Peyer's patch (tissue), 4 donors: ENCODE measurements at regions not wholly inside any gene's neighbourhood (a gene's known extent, or its start where the extent isn't known, plus 50 kb on each side); places are given as distances from the start of the nearest gene placed in this dataset.

Source experiments
- POLR2A ChIP-seq, 2 donors: fragments of 450-650 bp; IDR thresholded peaks; one replicate each; pipeline ENCODE4 v1.5.1; 2017; ENCODE audit warnings: antibody characterized with exemption in 2 of 2, mild to moderate bottlenecking in 2 of 2, moderate library complexity in 2 of 2
- TF ChIP-seq, protein P1 (sequence below), 6 experiments: fragments of 450-650 bp in 4 of 6; fragments of 200-600 bp in 2 of 6; sonication (generic) in 1 of 6; IDR thresholded peaks; one replicate each; pipeline ENCODE4 v1.5.1; 2017 to 2019; ENCODE audit warnings: antibody characterized with exemption in 6 of 6, mild to moderate bottlenecking in 3 of 6, moderate library complexity in 1 of 6

DNA sequence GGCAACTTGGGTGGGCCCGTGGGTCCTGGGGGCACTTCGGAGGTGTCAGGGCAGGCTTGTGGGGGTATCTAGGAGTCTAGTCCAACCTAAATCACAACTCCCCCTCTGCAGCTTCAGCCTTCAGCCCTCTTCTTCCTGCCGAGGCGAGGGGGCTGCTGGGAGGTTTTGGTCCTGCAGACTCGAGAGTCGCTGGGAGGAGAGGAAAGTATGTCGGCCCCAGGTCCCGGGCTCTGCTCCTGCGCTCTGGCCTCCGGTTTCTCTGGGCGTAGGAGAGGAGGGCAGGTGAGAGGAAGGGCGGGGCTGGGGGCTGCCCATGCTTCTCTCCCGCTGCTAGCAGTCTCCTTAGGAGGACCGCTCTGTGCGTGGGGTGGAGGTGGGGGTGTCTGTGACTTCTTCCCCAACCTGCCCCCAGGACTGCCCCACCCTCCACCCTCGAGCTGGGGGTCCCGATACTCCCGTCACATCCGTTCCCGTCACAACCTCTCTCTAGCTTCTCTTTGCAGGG, 139.8 kb upstream of the COL5A1 start:
- TF ChIP-seq, protein P1, sequence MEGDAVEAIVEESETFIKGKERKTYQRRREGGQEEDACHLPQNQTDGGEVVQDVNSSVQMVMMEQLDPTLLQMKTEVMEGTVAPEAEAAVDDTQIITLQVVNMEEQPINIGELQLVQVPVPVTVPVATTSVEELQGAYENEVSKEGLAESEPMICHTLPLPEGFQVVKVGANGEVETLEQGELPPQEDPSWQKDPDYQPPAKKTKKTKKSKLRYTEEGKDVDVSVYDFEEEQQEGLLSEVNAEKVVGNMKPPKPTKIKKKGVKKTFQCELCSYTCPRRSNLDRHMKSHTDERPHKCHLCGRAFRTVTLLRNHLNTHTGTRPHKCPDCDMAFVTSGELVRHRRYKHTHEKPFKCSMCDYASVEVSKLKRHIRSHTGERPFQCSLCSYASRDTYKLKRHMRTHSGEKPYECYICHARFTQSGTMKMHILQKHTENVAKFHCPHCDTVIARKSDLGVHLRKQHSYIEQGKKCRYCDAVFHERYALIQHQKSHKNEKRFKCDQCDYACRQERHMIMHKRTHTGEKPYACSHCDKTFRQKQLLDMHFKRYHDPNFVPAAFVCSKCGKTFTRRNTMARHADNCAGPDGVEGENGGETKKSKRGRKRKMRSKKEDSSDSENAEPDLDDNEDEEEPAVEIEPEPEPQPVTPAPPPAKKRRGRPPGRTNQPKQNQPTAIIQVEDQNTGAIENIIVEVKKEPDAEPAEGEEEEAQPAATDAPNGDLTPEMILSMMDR (IDR thresholded peaks at IDR 0.05): no peak
- no peak for TF ChIP-seq POLR2A (IDR thresholded peaks at IDR 0.05)
